Suppressor macrophage treated with lipopolysaccharide for 1 hour (primary cell): ENCODE measurements at regions not wholly inside any gene's neighbourhood (a gene's known extent, or its start where the extent isn't known, plus 50 kb on each side); places are given as distances from the start of the nearest gene placed in this dataset.
"Not testable (repeated sequence)": the region's sequence is repeated elsewhere in the genome, so short reads cannot be mapped to it uniquely, and the experiment has no call there.

Experiments
- DNase-seq, 3 donors: peaks; one replicate each; pipeline ENCODE4 v3.0.0-alpha.2; 2020 to 2022

- no peak for DNase-seq
Observed at GRCh38 chr3:184440151-184440550, 60.3 kb downstream of the CHRD start.

- DNase-seq: no peak
Observed at GRCh38 chr3:184441202-184441900, 61.5 kb downstream of the CHRD start.

- DNase-seq: peak in 1 of 3 donors; percentile 5
Observed at GRCh38 chr3:184443364-184443763, 63.5 kb downstream of the CHRD start.

- DNase-seq: no peak
Observed at GRCh38 chr3:184443831-184444230, 64.0 kb downstream of the CHRD start.

- DNase-seq: peak in 1 of 3 donors; percentile 18
Observed at GRCh38 chr3:184448321-184449160, 68.7 kb downstream of the CHRD start.

GRCh38 chr3:184449161-184449515, 69.3 kb downstream of the CHRD start:
- DNase-seq: no peak

GRCh38 chr3:184450547-184450946, 70.7 kb downstream of the CHRD start:
- no peak for DNase-seq

- DNase-seq: no peak
Observed at GRCh38 chr3:184453296-184453695, 73.4 kb downstream of the CHRD start.

- DNase-seq: no peak
Observed at GRCh38 chr3:184455991-184456390, 76.1 kb downstream of the CHRD start.

GRCh38 chr3:184456476-184456875, 76.6 kb downstream of the CHRD start:
- no peak for DNase-seq

GRCh38 chr3:184457329-184457728, 77.5 kb downstream of the CHRD start:
- no peak for DNase-seq

- not testable (repeated sequence) for DNase-seq
Observed at GRCh38 chr3:184457784-184458377, 78.0 kb downstream of the CHRD start.

- DNase-seq: peak; percentile 85 to 92 (median 85)
Observed at GRCh38 chr3:184459355-184459754, 79.5 kb downstream of the CHRD start.

GRCh38 chr3:184460276-184460675, 80.4 kb downstream of the CHRD start:
- DNase-seq: peak; percentile 37 to 44 (median 43)

- no peak for DNase-seq
Observed at GRCh38 chr3:184461219-184461618, 81.4 kb downstream of the CHRD start.

GRCh38 chr3:184465883-184466412, 86.1 kb downstream of the CHRD start:
- DNase-seq: no peak

- DNase-seq: peak; percentile 74 to 79 (median 78)
Observed at GRCh38 chr3:184466413-184466960, 86.6 kb downstream of the CHRD start.

GRCh38 chr3:184467171-184467570, 87.3 kb downstream of the CHRD start:
- no peak for DNase-seq

- no peak for DNase-seq
Observed at GRCh38 chr3:184470551-184470950, 90.7 kb downstream of the CHRD start.

GRCh38 chr3:184471439-184471838, 90.1 kb upstream of the EPHB3 start:
- no peak for DNase-seq

GRCh38 chr3:184472723-184473428, 88.7 kb upstream of the EPHB3 start:
- peak; percentile 33 to 44 (median 34) for DNase-seq

- peak in 1 of 3 donors; percentile 79 for DNase-seq
Observed at GRCh38 chr3:184474897-184475296, 86.7 kb upstream of the EPHB3 start.

GRCh38 chr3:184477940-184478339, 83.6 kb upstream of the EPHB3 start:
- no peak for DNase-seq
